NCI-H82 treated with DMSO at 0.1 percent for 48 hours (cell line): ENCODE measurements at regions not wholly inside any gene's neighbourhood (a gene's known extent, or its start where the extent isn't known, plus 50 kb on each side); places are given as distances from the start of the nearest gene placed in this dataset.
A peak's percentile ranks its signal among the peaks of the same experiment; 100 is the strongest.
"Not testable (repeated sequence)": the region's sequence is repeated elsewhere in the genome, so short reads cannot be mapped to it uniquely, and the experiment has no call there.

Experiments used
- DNase-seq: peaks from one replicate; lab custom pipeline; 2025; ENCODE audit not compliant: unreplicated experiment; lab: John Stamatoyannopoulos, UW

GRCh38 chr7:39824456-39825200 lies 125.4 kb upstream of the CDK13 start:
- peak; percentile 27 for DNase-seq

- DNase-seq = no peak
Measured at GRCh38 chr7:39825401-39825980, 124.6 kb upstream of the CDK13 start.

- peak; percentile 73 for DNase-seq
Measured at GRCh38 chr7:39826166-39826565, 123.9 kb upstream of the CDK13 start.

GRCh38 chr7:39827571-39827970 lies 122.5 kb upstream of the CDK13 start:
- peak; percentile 17 for DNase-seq

GRCh38 chr7:39829028-39829427 lies 121.0 kb upstream of the CDK13 start:
- DNase-seq = no peak

GRCh38 chr7:39832519-39833085 lies 117.5 kb upstream of the CDK13 start:
- no peak for DNase-seq

GRCh38 chr7:39833180-39833799 lies 116.8 kb upstream of the CDK13 start:
- peak; percentile 13 for DNase-seq

- DNase-seq = not testable (repeated sequence)
Measured at GRCh38 chr7:39833865-39834634, 116.0 kb upstream of the CDK13 start.

- peak; percentile 76 for DNase-seq
Measured at GRCh38 chr7:39838326-39838725, 111.7 kb upstream of the CDK13 start.

- no peak for DNase-seq
Measured at GRCh38 chr7:39845006-39845405, 105.0 kb upstream of the CDK13 start.

- DNase-seq = no peak
Measured at GRCh38 chr7:39847227-39847626, 102.8 kb upstream of the CDK13 start.

GRCh38 chr7:39851466-39852045 lies 98.5 kb upstream of the CDK13 start:
- DNase-seq = no peak

- DNase-seq = not testable (repeated sequence)
Measured at GRCh38 chr7:39854616-39855324, 95.3 kb upstream of the CDK13 start.

GRCh38 chr7:39855325-39855674 lies 94.8 kb upstream of the CDK13 start:
- no peak for DNase-seq

GRCh38 chr7:39863675-39864322 lies 86.3 kb upstream of the CDK13 start:
- peak; percentile 14 for DNase-seq

GRCh38 chr7:39869888-39870522 lies 80.1 kb upstream of the CDK13 start:
- not testable (repeated sequence) for DNase-seq

- DNase-seq = not testable (repeated sequence)
Measured at GRCh38 chr7:39871610-39872009, 78.4 kb upstream of the CDK13 start.

- DNase-seq = no peak
Measured at GRCh38 chr7:39880556-39880955, 69.5 kb upstream of the CDK13 start.

GRCh38 chr7:39882148-39882784 lies 67.8 kb upstream of the CDK13 start:
- peak; percentile 65 for DNase-seq
